Activated B cell treated with CpG ODN at 0.5 μM for 24 hours (primary cell): ENCODE measurements at regions not wholly inside any gene's neighbourhood (a gene's known extent, or its start where the extent isn't known, plus 50 kb on each side); places are given as distances from the start of the nearest gene placed in this dataset.

Experiments used
- ATAC-seq: fragments of 200-7000 bp; cut with Tn5 transposase; one replicate; pipeline ENCODE4 v1.10.0; 2021; ENCODE audit warnings: low read depth, mild to moderate bottlenecking, moderate library complexity
- CTCF ChIA-PET: fragments of 350-600 bp; sonication (Branson Sonifier 250); formaldehyde crosslinking; loops from one replicate; lab custom pipeline; 2021; ENCODE audit warnings: antibody characterized with exemption; lab: Charles Lee
- POLR2A ChIA-PET: fragments of 350-600 bp; sonication (Branson Sonifier 250); formaldehyde crosslinking; loops from one replicate; lab custom pipeline; 2021; ENCODE audit warnings: antibody characterized with exemption; lab: Charles Lee
- DNase-seq: peaks from one replicate; pipeline ENCODE4 v3.0.0; 2022
- H3K27ac Mint-ChIP-seq: one replicate; pipeline ENCODE4 v1.8.0; 2020; ENCODE audit warnings: mixed read lengths
- H3K27me3 Mint-ChIP-seq: one replicate; pipeline ENCODE4 v1.8.0; 2021; ENCODE audit warnings: mixed read lengths
- H3K36me3 Mint-ChIP-seq: one replicate; pipeline ENCODE4 v1.8.0; 2021; ENCODE audit warnings: low read depth, mixed read lengths
- H3K4me1 Mint-ChIP-seq: one replicate; pipeline ENCODE4 v1.8.0; 2021; ENCODE audit warnings: mixed read lengths
- H3K4me3 Mint-ChIP-seq: one replicate; pipeline ENCODE4 v1.8.0; 2020; ENCODE audit warnings: mild to moderate bottlenecking, mixed read lengths
- H3K9me3 Mint-ChIP-seq: one replicate; pipeline ENCODE4 v1.8.0; 2020; ENCODE audit warnings: mixed read lengths
- intact Hi-C: fragments of 100-400 bp; cut with micrococcal nuclease; formaldehyde crosslinking; loops from one replicate; pipeline ENCODE4 v1.15.1; 2024
- TF ChIP-seq, protein P1 (sequence below): fragments of 200-600 bp; IDR thresholded peaks from one replicate; pipeline ENCODE4 v1.8.0; 2022; ENCODE audit warnings: antibody characterized with exemption, mild to moderate bottlenecking

DNA sequence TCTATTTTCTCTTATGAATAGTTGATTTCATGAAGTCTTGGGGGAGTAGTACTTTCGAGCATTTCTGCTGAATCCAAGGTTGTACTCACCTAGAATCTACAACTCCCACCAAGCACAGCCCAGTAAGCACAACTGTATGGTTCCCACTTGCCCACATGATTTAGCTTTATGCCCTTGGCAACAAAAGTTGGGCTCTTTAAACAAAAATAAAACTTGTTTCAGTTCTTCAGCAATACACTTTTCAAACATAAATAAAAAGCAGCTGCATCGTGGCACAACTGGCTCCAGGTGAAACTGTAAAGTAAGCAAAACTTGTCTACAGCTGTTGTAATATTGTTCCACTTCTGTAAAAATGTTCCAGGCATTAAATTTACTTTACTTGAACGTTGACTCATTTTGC is 99.8 kb upstream of the FSIP2 start:
- no peaks in the 10 kb centered on the region for H3K36me3 Mint-ChIP-seq
- CTCF ChIA-PET, result no interaction called here
- no peaks in the 10 kb centered on the region for H3K4me1 Mint-ChIP-seq
- no peak for DNase-seq
- no peaks in the 10 kb centered on the region for H3K27me3 Mint-ChIP-seq
- intact Hi-C loops, result no loop called here
- POLR2A ChIA-PET, result no interaction called here
- H3K9me3 Mint-ChIP-seq, result no peaks in the 10 kb centered on the region
- no peak overlapping the region for H3K4me3 Mint-ChIP-seq
- TF ChIP-seq, protein P1, sequence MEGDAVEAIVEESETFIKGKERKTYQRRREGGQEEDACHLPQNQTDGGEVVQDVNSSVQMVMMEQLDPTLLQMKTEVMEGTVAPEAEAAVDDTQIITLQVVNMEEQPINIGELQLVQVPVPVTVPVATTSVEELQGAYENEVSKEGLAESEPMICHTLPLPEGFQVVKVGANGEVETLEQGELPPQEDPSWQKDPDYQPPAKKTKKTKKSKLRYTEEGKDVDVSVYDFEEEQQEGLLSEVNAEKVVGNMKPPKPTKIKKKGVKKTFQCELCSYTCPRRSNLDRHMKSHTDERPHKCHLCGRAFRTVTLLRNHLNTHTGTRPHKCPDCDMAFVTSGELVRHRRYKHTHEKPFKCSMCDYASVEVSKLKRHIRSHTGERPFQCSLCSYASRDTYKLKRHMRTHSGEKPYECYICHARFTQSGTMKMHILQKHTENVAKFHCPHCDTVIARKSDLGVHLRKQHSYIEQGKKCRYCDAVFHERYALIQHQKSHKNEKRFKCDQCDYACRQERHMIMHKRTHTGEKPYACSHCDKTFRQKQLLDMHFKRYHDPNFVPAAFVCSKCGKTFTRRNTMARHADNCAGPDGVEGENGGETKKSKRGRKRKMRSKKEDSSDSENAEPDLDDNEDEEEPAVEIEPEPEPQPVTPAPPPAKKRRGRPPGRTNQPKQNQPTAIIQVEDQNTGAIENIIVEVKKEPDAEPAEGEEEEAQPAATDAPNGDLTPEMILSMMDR, result no peak
- ATAC-seq, result no peak
- H3K27ac Mint-ChIP-seq, result no peak overlapping the region

DNA sequence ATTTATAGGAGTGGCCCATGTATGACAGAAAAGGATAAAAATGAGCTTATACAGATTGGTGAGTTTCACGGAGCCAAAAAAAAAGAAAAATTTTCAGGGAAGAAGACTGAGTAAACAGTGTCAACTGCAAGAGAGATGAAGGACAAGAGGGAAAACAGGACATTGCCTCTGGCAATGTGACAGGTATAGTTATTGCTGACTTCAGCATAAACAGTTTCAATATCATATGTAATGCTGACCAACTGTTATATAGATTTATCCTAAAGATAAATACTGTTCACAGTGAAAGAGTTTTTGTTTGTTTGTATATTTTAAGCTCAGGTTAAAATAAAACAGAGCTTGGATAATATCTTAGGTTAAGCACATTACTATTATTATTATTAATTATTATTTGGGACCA is 98.0 kb upstream of the FSIP2 start:
- ChIA-PET CTCF (no interaction called here), POLR2A (no interaction called here)
- Mint-ChIP-seq H3K27me3 (no peaks in the 10 kb centered on the region), H3K4me1 (no peaks in the 10 kb centered on the region), H3K36me3 (no peaks in the 10 kb centered on the region), H3K27ac (no peak overlapping the region), H3K9me3 (no peaks in the 10 kb centered on the region), H3K4me3 (no peak overlapping the region)
- intact Hi-C loops, result no loop called here
- TF ChIP-seq, protein P1, result no peak
- DNase-seq, result no peak
- no peak for ATAC-seq

DNA sequence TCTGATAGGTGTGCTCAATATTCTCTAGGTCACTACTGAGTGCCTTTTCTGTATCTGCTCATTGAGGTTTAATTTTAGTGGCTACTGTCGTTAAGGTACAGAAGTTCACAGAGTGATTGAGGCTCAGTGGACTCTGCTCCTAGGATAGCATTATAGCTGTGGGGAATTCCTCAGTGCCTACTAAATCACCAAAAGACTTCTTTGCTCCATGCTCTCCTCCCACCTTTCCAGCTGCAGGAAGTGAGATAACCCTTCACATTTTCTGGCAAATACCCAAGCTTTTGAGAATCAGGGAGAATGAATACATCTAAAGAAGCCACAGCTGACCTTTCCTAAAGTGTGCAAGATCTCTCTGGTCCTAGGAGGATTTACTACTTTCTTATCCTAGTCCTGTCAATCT is 95.2 kb upstream of the FSIP2 start:
- ChIA-PET POLR2A (no interaction called here), CTCF (no interaction called here)
- no peaks in the 10 kb centered on the region for H3K36me3 Mint-ChIP-seq
- H3K27ac Mint-ChIP-seq, result no peak overlapping the region
- H3K9me3 Mint-ChIP-seq, result no peaks in the 10 kb centered on the region
- no peaks in the 10 kb centered on the region for H3K27me3 Mint-ChIP-seq
- intact Hi-C loops, result no loop called here
- TF ChIP-seq, protein P1, result no peak
- H3K4me3 Mint-ChIP-seq, result no peak overlapping the region
- ATAC-seq, result no peak
- no peak for DNase-seq
- no peaks in the 10 kb centered on the region for H3K4me1 Mint-ChIP-seq

DNA sequence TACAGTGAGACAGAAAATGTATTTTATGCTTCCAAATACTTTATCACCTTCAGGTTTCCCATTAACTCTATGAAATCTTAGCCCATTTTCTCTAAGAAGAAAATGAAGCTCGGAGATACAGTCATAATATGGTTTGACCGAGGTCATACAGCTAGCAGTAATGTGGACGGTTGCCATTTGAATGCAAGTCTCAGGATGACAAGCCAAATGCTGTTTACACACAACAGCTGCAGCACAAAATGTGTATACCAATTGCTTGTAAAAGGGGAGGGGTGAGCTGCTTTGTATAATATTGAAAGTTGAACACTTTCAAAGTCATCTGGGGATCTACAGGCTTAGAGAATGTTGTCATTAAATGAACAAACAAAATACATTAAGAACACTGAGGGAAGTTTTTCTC is 93.8 kb upstream of the FSIP2 start:
- H3K9me3 Mint-ChIP-seq, result peaks cover 2% of the 10 kb centered on the region
- ChIA-PET POLR2A (no interaction called here), CTCF (no interaction called here)
- ATAC-seq (no peak), DNase-seq (no peak)
- no peaks in the 10 kb centered on the region for H3K27me3 Mint-ChIP-seq
- TF ChIP-seq, protein P1, result no peak
- H3K36me3 Mint-ChIP-seq, result no peaks in the 10 kb centered on the region
- no peak overlapping the region for H3K4me3 Mint-ChIP-seq
- no peak overlapping the region for H3K27ac Mint-ChIP-seq
- intact Hi-C loops, result no loop called here
- no peaks in the 10 kb centered on the region for H3K4me1 Mint-ChIP-seq

DNA sequence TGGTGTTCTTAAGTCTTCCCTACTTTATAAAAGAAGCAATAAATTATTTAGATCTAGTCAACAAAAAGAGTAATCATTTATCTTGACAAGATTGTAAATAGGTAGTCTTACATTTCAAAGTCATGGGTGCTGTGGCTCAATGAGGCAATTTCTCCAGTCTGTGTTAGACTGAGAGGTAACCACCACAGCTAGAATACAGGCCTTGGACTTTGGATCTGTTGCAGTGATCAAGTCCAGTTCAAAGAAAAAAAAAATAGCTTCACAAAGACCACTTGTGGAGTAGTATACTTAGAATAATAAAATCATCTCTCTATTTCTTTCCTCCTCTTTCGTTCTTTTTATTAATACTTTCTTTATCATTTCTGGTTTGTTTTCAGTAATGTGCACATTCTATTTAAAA is 93.1 kb upstream of the FSIP2 start:
- DNase-seq (no peak), ATAC-seq (no peak)
- POLR2A ChIA-PET, result no interaction called here
- CTCF ChIA-PET, result no interaction called here
- H3K4me1 Mint-ChIP-seq, result no peaks in the 10 kb centered on the region
- no peak overlapping the region for H3K27ac Mint-ChIP-seq
- peaks cover 2% of the 10 kb centered on the region for H3K9me3 Mint-ChIP-seq
- intact Hi-C loops, result no loop called here
- H3K27me3 Mint-ChIP-seq, result no peaks in the 10 kb centered on the region
- TF ChIP-seq, protein P1, result no peak
- H3K36me3 Mint-ChIP-seq, result no peaks in the 10 kb centered on the region
- no peak overlapping the region for H3K4me3 Mint-ChIP-seq
